AG04450 (cell line): ENCODE measurements at regions not wholly inside any gene's neighbourhood (a gene's known extent, or its start where the extent isn't known, plus 50 kb on each side); places are given as distances from the start of the nearest gene placed in this dataset.

ENCODE experiments used
- CTCF ChIA-PET: fragments of 300-600, 350-600 bp; formaldehyde crosslinking; extraction: SDS; loops from one replicate; lab custom pipeline; 2022; ENCODE audit warnings: antibody characterized with exemption, inconsistent platforms; lab: Charles Lee
- POLR2A ChIA-PET: fragments of 350-600 bp; formaldehyde crosslinking; extraction: SDS; loops from one replicate; lab custom pipeline; 2021; ENCODE audit warnings: antibody characterized with exemption, inconsistent platforms; lab: Yijun Ruan, JAX
- DNase-seq: peaks from one replicate; pipeline ENCODE4 v3.0.0-alpha.2; 2011; ENCODE audit warnings: low read depth, low spot score
- H3K27ac ChIP-seq: one replicate; pipeline ENCODE4 v1.5.1; 2012; ENCODE audit warnings: low read depth, low read length, control low read depth
- H3K27me3 ChIP-seq: one replicate; pipeline ENCODE4 v1.6.0; 2012; ENCODE audit warnings: low read length; ENCODE audit not compliant: control insufficient read depth, insufficient read depth
- H3K4me3 ChIP-seq: 2 replicates; pipeline ENCODE4 v1.5.1; 2011; ENCODE audit warnings: mild to moderate bottlenecking, low read depth, low read length, control low read depth
- H3K9me3 ChIP-seq: 2 replicates; pipeline ENCODE4 v1.5.1; 2012; ENCODE audit warnings: low read length; ENCODE audit not compliant: control insufficient read depth, insufficient read depth
- TF ChIP-seq, protein P1 (sequence below): IDR thresholded peaks from 2 replicates; pipeline ENCODE4 v1.5.1; 2011; ENCODE audit warnings: low read depth, low read length, control low read depth, inconsistent platforms

- ChIA-PET POLR2A (no interaction called here), CTCF (interaction anchor here (0.6 kb wide), 1 partner anchor 37 kb away, joined by 3 read pairs; no protein-coding TSS in a partner anchor)
These were observed 102.5 kb downstream of the SPTSSA start for GRCh38 chr14:34359420-34360117.

DNA sequence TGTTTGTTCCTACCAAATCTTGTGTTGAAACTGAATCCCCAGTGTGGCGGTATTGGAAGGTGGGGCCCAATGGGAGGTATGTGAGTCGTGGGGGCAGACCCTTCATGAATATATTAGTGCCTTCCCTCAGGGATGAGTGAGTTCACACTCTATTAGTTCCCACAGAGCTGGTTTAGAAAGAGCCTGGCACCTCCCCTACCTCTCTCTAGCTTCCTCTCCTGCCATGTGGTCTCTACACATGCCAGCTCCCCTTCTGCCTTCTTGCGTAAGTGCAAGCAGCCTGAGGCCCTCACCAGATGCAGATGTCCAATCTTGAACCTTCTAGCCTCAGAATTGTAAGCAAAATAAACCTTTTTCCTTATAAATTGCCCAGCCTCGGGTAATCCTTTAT is 105.8 kb downstream of the SPTSSA start:
- Histone ChIP-seq H3K27me3 (no peaks in the 10 kb centered on the region), H3K4me3 (no peak overlapping the region), H3K27ac (peak overlapping the region; percentile 39), H3K9me3 (no peaks in the 10 kb centered on the region)
- ChIA-PET POLR2A (no interaction called here), CTCF (interaction anchor here (1.6 to 4.5 kb wide), 3 partner anchors 10 to 33 kb away, joined by 3 to 30 read pairs (median 4); no protein-coding TSS in a partner anchor)
- TF ChIP-seq, protein P1, sequence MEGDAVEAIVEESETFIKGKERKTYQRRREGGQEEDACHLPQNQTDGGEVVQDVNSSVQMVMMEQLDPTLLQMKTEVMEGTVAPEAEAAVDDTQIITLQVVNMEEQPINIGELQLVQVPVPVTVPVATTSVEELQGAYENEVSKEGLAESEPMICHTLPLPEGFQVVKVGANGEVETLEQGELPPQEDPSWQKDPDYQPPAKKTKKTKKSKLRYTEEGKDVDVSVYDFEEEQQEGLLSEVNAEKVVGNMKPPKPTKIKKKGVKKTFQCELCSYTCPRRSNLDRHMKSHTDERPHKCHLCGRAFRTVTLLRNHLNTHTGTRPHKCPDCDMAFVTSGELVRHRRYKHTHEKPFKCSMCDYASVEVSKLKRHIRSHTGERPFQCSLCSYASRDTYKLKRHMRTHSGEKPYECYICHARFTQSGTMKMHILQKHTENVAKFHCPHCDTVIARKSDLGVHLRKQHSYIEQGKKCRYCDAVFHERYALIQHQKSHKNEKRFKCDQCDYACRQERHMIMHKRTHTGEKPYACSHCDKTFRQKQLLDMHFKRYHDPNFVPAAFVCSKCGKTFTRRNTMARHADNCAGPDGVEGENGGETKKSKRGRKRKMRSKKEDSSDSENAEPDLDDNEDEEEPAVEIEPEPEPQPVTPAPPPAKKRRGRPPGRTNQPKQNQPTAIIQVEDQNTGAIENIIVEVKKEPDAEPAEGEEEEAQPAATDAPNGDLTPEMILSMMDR: no peak
- no peak for DNase-seq

More at GRCh38 chr14:34359420-34360117, 102.5 kb downstream of the SPTSSA start:
- TF ChIP-seq, protein P1: no peak
- H3K27me3 ChIP-seq: no peaks in the 10 kb centered on the region
- no peak overlapping the region for H3K27ac ChIP-seq
- no peak overlapping the region for H3K4me3 ChIP-seq
- H3K9me3 ChIP-seq: no peaks in the 10 kb centered on the region
- DNase-seq: no peak

- H3K27ac ChIP-seq: peak overlapping the region; percentile 39
- no peak overlapping the region for H3K4me3 ChIP-seq
- no peaks in the 10 kb centered on the region for H3K9me3 ChIP-seq
- no peaks in the 10 kb centered on the region for H3K27me3 ChIP-seq
- ChIA-PET CTCF (interaction anchor here (1.6 to 4.5 kb wide), 3 partner anchors 10 to 32 kb away, joined by 3 to 30 read pairs (median 4); no protein-coding TSS in a partner anchor), POLR2A (no interaction called here)
- TF ChIP-seq, protein P1: no peak
- DNase-seq: peak; percentile 38
These were observed 106.3 kb downstream of the SPTSSA start for GRCh38 chr14:34355584-34356263.

- no peak for DNase-seq
- POLR2A ChIA-PET: no interaction called here
- Histone ChIP-seq H3K4me3 (no peak overlapping the region), H3K27me3 (no peaks in the 10 kb centered on the region), H3K9me3 (no peaks in the 10 kb centered on the region), H3K27ac (no peak overlapping the region)
- CTCF ChIA-PET: interaction anchor here (1.2 to 4.5 kb wide), 4 partner anchors 11 to 31 kb away, joined by 3 to 30 read pairs (median 4); no protein-coding TSS in a partner anchor
- TF ChIP-seq, protein P1: no peak
These were observed 107.5 kb downstream of the SPTSSA start for GRCh38 chr14:34354556-34354955.

DNA sequence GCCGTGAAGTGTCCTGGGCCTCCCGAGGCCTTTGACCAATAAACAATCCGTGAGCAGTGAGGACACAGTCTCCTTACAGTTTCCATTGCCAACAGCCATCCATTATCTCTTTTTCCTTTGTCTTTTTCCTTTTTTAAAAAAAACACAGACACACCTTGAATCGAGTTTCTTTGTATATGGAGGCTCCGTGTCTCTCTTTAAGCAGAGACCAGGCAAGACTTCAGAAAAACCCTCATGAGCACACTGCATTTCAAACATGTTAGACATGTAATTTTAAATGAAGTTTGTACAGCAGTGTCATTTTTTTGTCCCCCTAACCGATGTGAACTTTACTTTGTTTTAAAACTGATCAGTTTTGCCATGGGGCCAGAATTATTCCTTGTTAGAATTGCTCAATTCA is 111.1 kb downstream of the SPTSSA start:
- CTCF ChIA-PET: no interaction called here

More for the DNA sequence above, 111.1 kb downstream of the SPTSSA start:
- Histone ChIP-seq H3K27me3 (no peaks in the 10 kb centered on the region), H3K27ac (no peak overlapping the region), H3K4me3 (no peak overlapping the region), H3K9me3 (peaks cover 3% of the 10 kb centered on the region; the same call in 1 of the 2 replicates)
- no peak for DNase-seq
- TF ChIP-seq, protein P1: no peak
- POLR2A ChIA-PET: no interaction called here
